ENCODE measurements at regions not wholly inside any gene's neighbourhood (a gene's known extent, or its start where the extent isn't known, plus 50 kb on each side); places are given as distances from the start of the nearest gene placed in this dataset.

DNA sequence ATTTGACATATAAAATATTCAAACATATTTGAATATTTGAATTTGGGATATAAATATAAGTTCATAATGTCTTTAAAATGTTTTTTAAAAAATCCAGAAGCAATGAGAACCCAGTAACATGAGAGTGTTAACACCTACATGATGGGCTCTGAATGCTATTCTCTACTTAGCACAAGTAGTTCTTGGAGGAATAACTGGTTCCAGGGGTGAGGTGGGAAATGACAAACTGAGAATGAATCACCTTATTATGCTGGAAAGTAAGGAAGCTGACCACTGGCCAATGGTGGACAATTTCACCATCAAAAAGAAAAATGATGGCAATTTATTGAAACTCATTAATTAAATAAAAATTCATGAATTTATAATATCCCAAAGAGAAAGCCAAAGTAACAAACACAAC, 79.6 kb upstream of the NABP1 start:
- no peaks in the 10 kb centered on the region for H3K9me3 Mint-ChIP-seq (ENCODE audit: low read depth)
- H3K4me1 Mint-ChIP-seq (ENCODE audit: low read depth), result peaks cover 6% of the 10 kb centered on the region
- no peak for DNase-seq (ENCODE audit: low spot score)
- H3K27me3 Mint-ChIP-seq (ENCODE audit: low read depth), result no peaks in the 10 kb centered on the region
- no peaks in the 10 kb centered on the region for H3K36me3 Mint-ChIP-seq (ENCODE audit: low read depth)
- TF ChIP-seq, protein P1, sequence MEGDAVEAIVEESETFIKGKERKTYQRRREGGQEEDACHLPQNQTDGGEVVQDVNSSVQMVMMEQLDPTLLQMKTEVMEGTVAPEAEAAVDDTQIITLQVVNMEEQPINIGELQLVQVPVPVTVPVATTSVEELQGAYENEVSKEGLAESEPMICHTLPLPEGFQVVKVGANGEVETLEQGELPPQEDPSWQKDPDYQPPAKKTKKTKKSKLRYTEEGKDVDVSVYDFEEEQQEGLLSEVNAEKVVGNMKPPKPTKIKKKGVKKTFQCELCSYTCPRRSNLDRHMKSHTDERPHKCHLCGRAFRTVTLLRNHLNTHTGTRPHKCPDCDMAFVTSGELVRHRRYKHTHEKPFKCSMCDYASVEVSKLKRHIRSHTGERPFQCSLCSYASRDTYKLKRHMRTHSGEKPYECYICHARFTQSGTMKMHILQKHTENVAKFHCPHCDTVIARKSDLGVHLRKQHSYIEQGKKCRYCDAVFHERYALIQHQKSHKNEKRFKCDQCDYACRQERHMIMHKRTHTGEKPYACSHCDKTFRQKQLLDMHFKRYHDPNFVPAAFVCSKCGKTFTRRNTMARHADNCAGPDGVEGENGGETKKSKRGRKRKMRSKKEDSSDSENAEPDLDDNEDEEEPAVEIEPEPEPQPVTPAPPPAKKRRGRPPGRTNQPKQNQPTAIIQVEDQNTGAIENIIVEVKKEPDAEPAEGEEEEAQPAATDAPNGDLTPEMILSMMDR (IDR thresholded peaks at IDR 0.05), result no peak
- no peak overlapping the region for H3K4me3 Mint-ChIP-seq (ENCODE audit: unreplicated experiment)
- no peak overlapping the region for H3K27ac Mint-ChIP-seq (ENCODE audit: unreplicated experiment)

DNA sequence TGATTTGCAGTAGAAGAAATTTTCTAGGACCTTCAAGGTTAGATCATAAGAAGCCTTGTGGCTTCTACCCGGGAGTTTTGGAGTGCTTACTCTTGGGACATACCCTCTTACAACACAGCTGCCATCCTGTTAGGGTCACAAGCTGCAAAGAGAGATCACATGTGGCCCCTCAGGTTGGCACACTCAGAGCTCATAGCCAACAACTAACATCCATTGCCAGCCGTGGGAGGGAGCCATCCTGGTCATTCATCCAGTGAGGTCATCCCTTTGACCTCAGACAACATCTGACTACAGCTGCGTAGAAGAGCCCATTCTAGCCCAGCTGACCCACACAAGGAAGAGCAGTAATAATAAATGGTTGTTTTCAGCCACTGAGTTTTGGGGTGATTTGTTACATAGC, 76.9 kb upstream of the NABP1 start:
- Mint-ChIP-seq H3K4me3 (ENCODE audit: unreplicated experiment) (no peak overlapping the region), H3K4me1 (ENCODE audit: low read depth) (no peaks in the 10 kb centered on the region), H3K27ac (ENCODE audit: unreplicated experiment) (no peak overlapping the region), H3K9me3 (ENCODE audit: low read depth) (no peaks in the 10 kb centered on the region), H3K27me3 (ENCODE audit: low read depth) (no peaks in the 10 kb centered on the region), H3K36me3 (ENCODE audit: low read depth) (no peaks in the 10 kb centered on the region)
- TF ChIP-seq, protein P1 (IDR thresholded peaks at IDR 0.05), result no peak
- DNase-seq (ENCODE audit: low spot score), result no peak

DNA sequence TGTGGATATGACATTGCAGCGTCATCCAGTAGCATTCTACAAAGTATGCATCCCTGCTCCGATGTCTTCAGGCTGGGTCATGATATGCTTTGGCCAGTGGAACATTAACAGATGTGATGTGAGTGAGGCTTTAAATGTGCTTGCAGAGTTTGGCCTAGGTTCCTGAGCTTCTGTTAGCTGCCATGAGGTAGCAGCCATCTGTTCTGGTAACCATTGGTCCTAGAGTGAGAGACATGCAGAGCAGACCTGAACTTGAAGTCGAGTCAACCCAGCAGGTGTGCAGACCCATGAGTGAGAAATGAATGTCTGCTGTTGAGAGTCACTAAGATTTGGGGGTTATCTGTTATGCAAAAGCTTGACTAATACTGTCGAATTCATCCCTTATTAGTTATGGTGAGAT, 73.8 kb upstream of the NABP1 start:
- no peaks in the 10 kb centered on the region for H3K27me3 Mint-ChIP-seq (ENCODE audit: low read depth)
- no peaks in the 10 kb centered on the region for H3K4me1 Mint-ChIP-seq (ENCODE audit: low read depth)
- TF ChIP-seq, protein P1 (IDR thresholded peaks at IDR 0.05), result no peak
- no peaks in the 10 kb centered on the region for H3K36me3 Mint-ChIP-seq (ENCODE audit: low read depth)
- peaks cover 3% of the 10 kb centered on the region for H3K9me3 Mint-ChIP-seq (ENCODE audit: low read depth)
- no peak for DNase-seq (ENCODE audit: low spot score)
- no peak overlapping the region for H3K4me3 Mint-ChIP-seq (ENCODE audit: unreplicated experiment)
- no peak overlapping the region for H3K27ac Mint-ChIP-seq (ENCODE audit: unreplicated experiment)

DNA sequence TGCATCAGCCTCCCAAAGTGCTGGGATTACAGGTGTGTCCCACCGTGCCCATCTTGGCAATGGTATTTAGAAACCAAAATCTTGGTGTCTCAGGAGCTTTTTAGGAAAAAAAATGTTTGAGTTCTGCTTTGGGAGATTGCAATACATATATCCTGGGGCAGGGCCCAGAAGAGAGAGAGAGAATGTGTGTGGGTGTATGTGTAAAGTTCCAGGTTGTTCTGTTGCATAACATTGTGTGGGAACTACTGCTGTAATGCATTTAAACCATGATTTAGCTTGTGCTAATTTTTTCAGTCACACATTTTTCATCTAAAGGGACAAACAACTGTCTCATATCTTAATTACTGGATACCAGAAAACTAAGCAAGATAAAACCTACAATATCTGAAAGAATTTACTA, 70.8 kb upstream of the NABP1 start:
- H3K27ac Mint-ChIP-seq (ENCODE audit: unreplicated experiment), result no peak overlapping the region
- peaks cover 3% of the 10 kb centered on the region for H3K9me3 Mint-ChIP-seq (ENCODE audit: low read depth)
- no peaks in the 10 kb centered on the region for H3K27me3 Mint-ChIP-seq (ENCODE audit: low read depth)
- no peaks in the 10 kb centered on the region for H3K36me3 Mint-ChIP-seq (ENCODE audit: low read depth)
- TF ChIP-seq, protein P1 (IDR thresholded peaks at IDR 0.05), result no peak
- H3K4me1 Mint-ChIP-seq (ENCODE audit: low read depth), result peaks cover 4% of the 10 kb centered on the region
- no peak overlapping the region for H3K4me3 Mint-ChIP-seq (ENCODE audit: unreplicated experiment)
- no peak for DNase-seq (ENCODE audit: low spot score)

GRCh38 chr2:191610756-191611155, 67.2 kb upstream of the NABP1 start:
- TF ChIP-seq, protein P1 (IDR thresholded peaks at IDR 0.05), result no peak
- peaks cover 3% of the 10 kb centered on the region for H3K9me3 Mint-ChIP-seq (ENCODE audit: low read depth)
- H3K4me1 Mint-ChIP-seq (ENCODE audit: low read depth), result peaks cover 24% of the 10 kb centered on the region
- H3K27ac Mint-ChIP-seq (ENCODE audit: unreplicated experiment), result no peak overlapping the region
- no peak for DNase-seq (ENCODE audit: low spot score)
- H3K36me3 Mint-ChIP-seq (ENCODE audit: low read depth), result no peaks in the 10 kb centered on the region
- no peaks in the 10 kb centered on the region for H3K27me3 Mint-ChIP-seq (ENCODE audit: low read depth)
- H3K4me3 Mint-ChIP-seq (ENCODE audit: unreplicated experiment), result no peak overlapping the region
